Peyer's patch (tissue), 4 donors: ENCODE measurements at regions not wholly inside any gene's neighbourhood (a gene's known extent, or its start where the extent isn't known, plus 50 kb on each side); places are given as distances from the start of the nearest gene placed in this dataset.
"Not testable (repeated sequence)": the region's sequence is repeated elsewhere in the genome, so short reads cannot be mapped to it uniquely, and the experiment has no call there.

ENCODE experiments used
- POLR2A ChIP-seq, 2 donors: fragments of 450-650 bp; IDR thresholded peaks; one replicate each; pipeline ENCODE4 v1.5.1; 2017; ENCODE audit warnings: antibody characterized with exemption in 2 of 2, mild to moderate bottlenecking in 2 of 2, moderate library complexity in 2 of 2
- TF ChIP-seq, protein P1 (sequence below), 6 experiments: fragments of 450-650 bp in 4 of 6; fragments of 200-600 bp in 2 of 6; sonication (generic) in 1 of 6; IDR thresholded peaks; one replicate each; pipeline ENCODE4 v1.5.1; 2017 to 2019; ENCODE audit warnings: antibody characterized with exemption in 6 of 6, mild to moderate bottlenecking in 3 of 6, moderate library complexity in 1 of 6

DNA sequence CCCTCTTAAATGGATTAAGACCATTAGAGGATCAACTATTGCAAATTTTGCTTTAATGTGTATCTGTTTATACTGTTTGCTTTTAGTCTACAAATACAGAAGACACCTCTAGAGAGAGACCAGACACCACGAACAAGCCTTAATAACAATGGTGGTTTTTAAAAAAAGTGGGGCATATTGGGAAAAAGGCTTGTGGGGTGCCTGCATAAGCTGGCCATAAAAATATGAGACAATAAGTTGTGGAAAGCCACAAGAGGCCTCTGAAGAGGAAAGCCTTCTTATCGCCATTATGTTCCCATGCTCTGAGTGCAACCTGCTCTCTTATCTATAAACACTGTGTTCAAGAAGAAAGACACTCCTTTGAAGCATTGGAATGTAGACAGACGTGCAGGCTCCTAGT, 52.0 kb upstream of the PRSS16 start:
- TF ChIP-seq, protein P1, sequence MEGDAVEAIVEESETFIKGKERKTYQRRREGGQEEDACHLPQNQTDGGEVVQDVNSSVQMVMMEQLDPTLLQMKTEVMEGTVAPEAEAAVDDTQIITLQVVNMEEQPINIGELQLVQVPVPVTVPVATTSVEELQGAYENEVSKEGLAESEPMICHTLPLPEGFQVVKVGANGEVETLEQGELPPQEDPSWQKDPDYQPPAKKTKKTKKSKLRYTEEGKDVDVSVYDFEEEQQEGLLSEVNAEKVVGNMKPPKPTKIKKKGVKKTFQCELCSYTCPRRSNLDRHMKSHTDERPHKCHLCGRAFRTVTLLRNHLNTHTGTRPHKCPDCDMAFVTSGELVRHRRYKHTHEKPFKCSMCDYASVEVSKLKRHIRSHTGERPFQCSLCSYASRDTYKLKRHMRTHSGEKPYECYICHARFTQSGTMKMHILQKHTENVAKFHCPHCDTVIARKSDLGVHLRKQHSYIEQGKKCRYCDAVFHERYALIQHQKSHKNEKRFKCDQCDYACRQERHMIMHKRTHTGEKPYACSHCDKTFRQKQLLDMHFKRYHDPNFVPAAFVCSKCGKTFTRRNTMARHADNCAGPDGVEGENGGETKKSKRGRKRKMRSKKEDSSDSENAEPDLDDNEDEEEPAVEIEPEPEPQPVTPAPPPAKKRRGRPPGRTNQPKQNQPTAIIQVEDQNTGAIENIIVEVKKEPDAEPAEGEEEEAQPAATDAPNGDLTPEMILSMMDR (IDR thresholded peaks at IDR 0.05), result not testable (repeated sequence)
- TF ChIP-seq POLR2A (IDR thresholded peaks at IDR 0.05), result not testable (repeated sequence)
